Thyroid gland (tissue), 4 donors: ENCODE measurements at regions not wholly inside any gene's neighbourhood (a gene's known extent, or its start where the extent isn't known, plus 50 kb on each side); places are given as distances from the start of the nearest gene placed in this dataset.

Experiments
- POLR2A ChIP-seq, 2 donors: fragments of 450-650 bp; IDR thresholded peaks; one replicate each; pipeline ENCODE4 v1.6.1; 2017; ENCODE audit warnings: antibody characterized with exemption in 2 of 2, mild to moderate bottlenecking in 2 of 2, moderate library complexity in 1 of 2
- TF ChIP-seq, protein P1 (sequence below), 6 experiments: fragments of 200-600 bp in 3 of 6; fragments of 450-650 bp in 3 of 6; sonication (generic) in 3 of 6; IDR thresholded peaks; one replicate each; pipeline ENCODE4 v1.5.1; 2016 to 2019; ENCODE audit warnings: antibody characterized with exemption in 6 of 6, mild to moderate bottlenecking in 2 of 6, inconsistent platforms in 1 of 6, moderate library complexity in 1 of 6

DNA sequence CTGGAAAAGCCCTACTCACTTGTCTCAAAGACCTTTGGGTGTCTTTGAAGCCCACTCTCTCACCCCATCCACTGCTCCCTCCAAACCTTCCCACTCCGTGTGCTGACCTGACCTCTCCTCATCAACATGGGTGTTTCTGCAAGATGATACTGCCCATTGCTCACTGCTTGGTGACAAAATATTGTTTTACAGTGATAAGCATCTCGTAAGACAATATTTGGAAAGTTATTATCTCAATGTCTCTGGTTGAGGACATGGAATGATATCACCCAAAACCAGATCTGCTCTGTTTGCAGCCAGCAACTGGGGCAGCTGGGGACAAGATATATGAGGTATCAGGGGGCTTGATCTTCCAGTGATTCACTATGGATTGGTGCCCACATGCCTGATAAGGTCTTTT, 195.8 kb downstream of the SALL1 start:
- TF ChIP-seq, protein P1, sequence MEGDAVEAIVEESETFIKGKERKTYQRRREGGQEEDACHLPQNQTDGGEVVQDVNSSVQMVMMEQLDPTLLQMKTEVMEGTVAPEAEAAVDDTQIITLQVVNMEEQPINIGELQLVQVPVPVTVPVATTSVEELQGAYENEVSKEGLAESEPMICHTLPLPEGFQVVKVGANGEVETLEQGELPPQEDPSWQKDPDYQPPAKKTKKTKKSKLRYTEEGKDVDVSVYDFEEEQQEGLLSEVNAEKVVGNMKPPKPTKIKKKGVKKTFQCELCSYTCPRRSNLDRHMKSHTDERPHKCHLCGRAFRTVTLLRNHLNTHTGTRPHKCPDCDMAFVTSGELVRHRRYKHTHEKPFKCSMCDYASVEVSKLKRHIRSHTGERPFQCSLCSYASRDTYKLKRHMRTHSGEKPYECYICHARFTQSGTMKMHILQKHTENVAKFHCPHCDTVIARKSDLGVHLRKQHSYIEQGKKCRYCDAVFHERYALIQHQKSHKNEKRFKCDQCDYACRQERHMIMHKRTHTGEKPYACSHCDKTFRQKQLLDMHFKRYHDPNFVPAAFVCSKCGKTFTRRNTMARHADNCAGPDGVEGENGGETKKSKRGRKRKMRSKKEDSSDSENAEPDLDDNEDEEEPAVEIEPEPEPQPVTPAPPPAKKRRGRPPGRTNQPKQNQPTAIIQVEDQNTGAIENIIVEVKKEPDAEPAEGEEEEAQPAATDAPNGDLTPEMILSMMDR (IDR thresholded peaks at IDR 0.05) = no peak
- TF ChIP-seq POLR2A (IDR thresholded peaks at IDR 0.05) = no peak
